T-helper 2 cell treated with Interferon-gamma antibody and Interleukin-4, amounts not matched to agents 100 ng/mL and 5 ng/mL, for 36 hours (primary cell): ENCODE measurements at regions not wholly inside any gene's neighbourhood (a gene's known extent, or its start where the extent isn't known, plus 50 kb on each side); places are given as distances from the start of the nearest gene placed in this dataset.

ENCODE experiments used
- intact Hi-C: fragments of 100-400 bp; cut with micrococcal nuclease; formaldehyde crosslinking; loops from one replicate; pipeline ENCODE4 v1.15.1; 2023

DNA sequence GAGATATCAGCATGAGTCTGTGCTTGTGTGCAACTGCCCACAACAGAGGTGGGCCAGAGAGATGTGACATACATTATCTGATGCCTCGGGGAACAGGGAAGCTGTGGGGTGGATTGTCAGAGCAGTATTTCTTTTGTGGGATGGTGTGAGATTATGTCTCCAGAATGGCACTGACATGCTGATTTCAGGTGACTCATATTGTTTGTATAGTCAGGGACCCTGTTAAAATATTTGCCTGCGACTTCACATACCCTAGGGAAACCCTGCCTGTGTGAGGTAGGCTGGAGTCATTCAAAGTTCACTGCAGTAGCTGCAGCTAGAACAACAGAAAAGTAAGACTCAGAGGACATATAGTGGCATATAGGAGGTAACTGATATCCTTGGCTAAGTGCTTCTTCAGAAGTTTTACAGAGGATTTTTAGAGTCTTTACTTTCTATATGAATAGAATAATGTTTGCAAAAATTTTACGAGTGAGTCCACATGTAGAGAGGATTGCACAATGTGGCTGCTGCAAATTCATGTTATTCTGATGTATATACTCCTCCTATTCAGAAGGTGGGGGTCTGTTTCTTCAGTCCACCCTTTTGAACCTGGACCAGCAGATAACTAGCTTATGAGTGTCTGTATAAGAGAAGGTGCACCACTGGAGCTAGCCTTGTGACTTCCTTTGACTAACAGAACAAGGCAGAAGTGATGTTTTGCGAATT, 89.3 kb downstream of the MACIR start:
- intact Hi-C loops, result no loop called here

DNA sequence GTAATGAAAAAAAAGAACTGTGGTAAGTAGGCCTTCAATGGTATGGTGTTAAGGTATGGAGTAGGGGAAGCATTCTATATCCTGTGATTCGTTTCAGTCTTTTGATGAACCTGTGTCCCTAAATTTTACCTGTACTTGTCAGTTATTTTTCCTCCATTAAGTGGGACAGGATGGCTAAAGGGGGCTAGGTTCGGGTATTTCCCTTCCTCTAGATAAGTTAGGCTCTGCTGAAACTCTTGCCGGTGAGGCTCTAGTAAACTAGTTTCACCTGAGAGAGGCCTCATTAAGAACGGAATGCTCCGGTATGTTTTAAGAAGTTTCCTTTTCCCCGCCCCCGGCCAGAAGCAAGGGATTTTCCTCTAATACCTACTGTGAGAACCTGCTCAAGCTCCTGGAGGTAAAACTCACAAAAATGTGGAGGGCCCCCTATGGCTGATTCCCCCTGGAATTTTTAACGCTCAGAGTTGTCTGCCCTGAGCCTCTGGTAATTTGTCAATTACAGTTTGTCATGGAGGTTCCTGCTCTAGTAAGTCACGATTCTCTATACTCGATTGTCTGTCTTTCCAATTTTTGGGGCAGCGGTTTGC, 87.7 kb downstream of the MACIR start:
- intact Hi-C loops, result no loop called here

DNA sequence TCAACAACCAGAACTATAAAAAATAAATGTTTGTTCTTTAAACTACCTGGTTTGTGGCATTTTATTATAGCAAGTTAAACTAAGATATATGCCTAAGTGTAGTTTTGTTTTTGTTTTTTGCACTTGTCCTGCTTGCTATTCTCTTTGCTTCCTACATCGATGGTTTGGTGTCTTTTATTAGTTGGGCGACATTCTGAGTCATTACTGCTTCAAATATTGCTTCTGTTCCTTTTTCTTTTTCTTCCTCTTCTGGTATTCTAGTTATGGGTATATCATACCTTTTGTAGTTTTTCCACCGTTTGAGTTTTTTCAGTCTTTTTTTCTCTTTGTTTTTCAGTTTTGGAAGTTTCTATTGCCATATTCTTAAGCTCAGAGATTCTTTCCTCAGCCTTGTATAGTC, 86.9 kb downstream of the MACIR start:
- intact Hi-C loops, result no loop called here

DNA sequence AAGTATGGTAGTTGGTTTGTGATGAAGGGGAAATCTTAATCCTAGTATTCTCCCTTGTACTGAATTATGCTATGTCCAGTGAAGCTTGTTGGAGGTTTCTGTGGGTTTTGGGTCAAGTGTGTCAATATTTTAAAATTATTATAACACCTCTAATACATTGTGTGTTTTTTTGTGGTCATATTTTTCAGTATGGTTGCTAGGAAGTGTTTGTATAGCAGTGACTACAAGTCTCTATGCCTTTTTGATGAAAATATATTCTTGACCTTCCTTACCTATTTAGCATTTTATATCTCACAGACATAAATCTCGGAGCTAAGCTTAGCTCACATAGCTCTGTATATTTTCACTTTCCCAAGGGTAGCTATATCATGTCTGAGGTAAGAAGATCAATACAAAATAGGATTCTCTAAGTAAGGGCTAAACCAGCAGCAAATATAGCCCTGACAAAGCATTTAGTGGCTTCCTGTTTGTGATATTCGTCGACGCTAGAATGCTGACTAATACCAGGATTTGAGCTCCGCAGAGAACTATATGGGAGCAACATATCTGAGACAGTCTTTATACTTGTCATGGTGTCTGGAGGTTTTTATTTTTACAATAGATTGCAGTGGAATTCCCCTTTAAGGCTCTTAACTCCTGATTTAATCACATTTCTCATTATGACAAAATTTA, 82.3 kb downstream of the MACIR start:
- intact Hi-C loops, result loop anchor here (1.0 kb wide), 2 partner anchors 15 to 83 kb away; partner anchors contain the start of gene MACIR

DNA sequence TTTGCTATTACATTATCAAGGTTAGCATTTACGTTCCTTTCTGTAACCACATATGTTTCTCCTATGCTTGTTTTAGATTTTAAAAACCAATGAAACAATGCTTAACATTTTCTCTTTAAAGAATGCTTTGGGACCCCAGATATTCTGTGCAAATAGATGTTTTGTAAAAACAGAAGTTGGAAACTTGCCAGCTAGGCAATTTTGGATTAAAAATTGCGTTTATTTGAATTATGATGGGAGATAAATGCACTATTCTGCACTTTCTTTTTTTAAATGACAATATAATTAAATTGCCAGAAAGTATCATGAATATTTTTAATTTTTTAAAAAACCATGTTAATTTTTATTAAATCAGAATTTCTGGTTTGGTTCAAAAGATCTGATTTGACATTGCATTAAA, 81.6 kb downstream of the MACIR start:
- intact Hi-C loops, result no loop called here

DNA sequence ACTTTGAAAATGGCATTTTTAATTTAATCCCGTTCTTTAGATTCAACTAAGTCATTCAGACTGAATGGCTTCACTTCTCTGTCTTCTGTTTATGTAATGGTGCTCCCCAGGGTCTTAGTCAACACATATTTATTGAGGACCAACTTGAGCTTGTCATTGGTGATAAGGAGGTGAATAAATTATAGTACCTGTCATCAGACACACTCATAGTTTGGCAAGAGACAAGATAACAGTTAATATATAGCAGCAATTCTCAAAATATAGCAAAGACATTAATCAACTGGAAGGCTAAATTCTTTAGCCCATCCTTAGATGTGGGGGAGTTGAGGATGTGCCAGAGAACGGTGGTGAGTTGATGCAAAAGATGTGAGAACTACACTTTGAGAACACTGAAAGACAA, 78.4 kb downstream of the MACIR start:
- intact Hi-C loops, result no loop called here

DNA sequence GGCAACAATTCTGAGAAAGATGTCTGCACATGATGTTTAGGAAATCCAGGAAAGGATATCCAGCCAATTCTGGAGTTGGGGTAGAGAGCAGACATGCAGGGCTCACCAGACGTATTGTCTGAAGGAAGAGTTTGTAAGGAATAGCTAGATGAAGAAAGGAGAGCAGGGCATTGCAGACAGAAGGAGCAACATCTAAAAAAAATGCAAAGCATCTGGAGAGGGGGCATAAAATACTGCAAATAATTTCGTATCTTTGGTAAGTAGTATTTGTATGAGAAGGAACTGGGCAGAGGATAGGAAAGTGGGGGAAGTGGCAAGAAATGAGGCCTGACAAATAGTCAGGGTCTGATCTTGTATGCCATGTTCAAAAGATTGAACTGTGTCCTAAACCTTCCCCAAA, 74.8 kb downstream of the MACIR start:
- intact Hi-C loops, result no loop called here

DNA sequence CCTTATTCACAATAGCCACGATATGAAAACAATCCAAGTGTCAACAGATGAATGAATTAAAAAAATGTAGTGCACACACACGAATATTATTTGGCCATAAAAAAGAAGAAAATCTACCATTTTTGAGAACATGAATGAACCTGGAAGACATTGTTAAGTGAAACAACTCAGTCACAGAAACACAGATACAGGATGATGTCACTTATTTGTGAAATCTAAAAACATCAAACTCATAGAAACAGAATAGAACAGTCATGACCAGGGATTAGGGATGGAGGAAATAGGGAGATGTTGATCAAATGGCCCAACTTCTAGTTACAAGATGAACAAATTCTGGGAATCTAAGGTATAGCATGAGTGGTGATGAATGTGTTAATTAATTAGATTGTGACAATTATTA, 72.3 kb downstream of the MACIR start:
- intact Hi-C loops, result no loop called here
